ENCODE measurements at regions not wholly inside any gene's neighbourhood (a gene's known extent, or its start where the extent isn't known, plus 50 kb on each side); places are given as distances from the start of the nearest gene placed in this dataset.

DNA sequence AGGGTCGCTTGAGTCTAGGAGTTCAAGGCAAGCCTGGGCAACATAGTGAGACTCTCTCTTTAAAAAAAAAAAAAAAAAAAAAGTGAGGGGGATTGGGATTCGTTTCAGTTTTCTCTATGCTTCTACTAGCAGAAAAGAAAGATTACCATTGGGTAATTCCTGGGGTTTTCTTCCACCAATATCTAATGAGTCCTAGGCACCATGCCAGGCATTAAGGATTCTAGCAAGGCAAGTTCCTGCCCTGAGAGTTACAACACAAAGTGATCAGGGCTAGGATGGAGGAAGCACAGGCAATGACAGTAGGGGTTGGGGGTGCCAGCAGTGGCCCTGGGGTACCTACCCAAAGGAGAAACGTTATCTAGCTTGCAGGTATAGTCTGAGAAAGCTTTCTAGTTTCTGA lies 90.8 kb downstream of the PCDH1 start:
- Histone ChIP-seq H2AFZ (ENCODE audit: low read depth, low read length, poor library complexity, severe bottlenecking) (no peak overlapping the region), H3K4me3 (replicated peaks in 1 of 2; ENCODE audit: low read depth in 1 of 2, low read length in 2 of 2) (no peak overlapping the region), H4K20me1 (ENCODE audit: insufficient read depth) (no peaks in the 10 kb centered on the region), H3K4me1 (ENCODE audit: control insufficient read depth in 1 of 2, insufficient read depth in 2 of 2, low read length in 2 of 2) (peaks cover 5 to 17% of the 10 kb centered on the region in 2 experiments), H3K27me3 (ENCODE audit: insufficient read depth, low read length) (peaks cover 6% of the 10 kb centered on the region; the same call in 1 of the 2 replicates), H3K36me3 (ENCODE audit: control insufficient read depth in 1 of 2, insufficient read depth in 2 of 2, low read length in 2 of 2) (no peaks in the 10 kb centered on the region), H3K4me2 (ENCODE audit: low read length) (no peak overlapping the region), H3K27ac (ENCODE audit: low read depth, low read length) (no peak overlapping the region), H3K9me3 (ENCODE audit: control insufficient read depth in 1 of 2, insufficient read depth in 1 of 2, low read depth in 1 of 2, low read length in 2 of 2) (no peaks in the 10 kb centered on the region), H3K79me2 (ENCODE audit: insufficient read depth, low read length) (no peaks in the 10 kb centered on the region), H3K9ac (ENCODE audit: low read length) (no peak overlapping the region), H3K9me2 (ENCODE audit: insufficient read depth) (no peaks in the 10 kb centered on the region)
- BruUV-seq (replicated peaks) = no TSS peak
- RAD21 ChIA-PET (ENCODE audit: low non-redundant PET in 1 of 2, low total read pairs in 2 of 2, uncharacterized antibody in 2 of 2, unreplicated experiment in 2 of 2) = no interaction called here
- ATAC-seq (no peak), DNase-seq (ENCODE audit: low read depth, low spot score) (no peak)
- intact Hi-C loops (cut with micrococcal nuclease) = no loop called here
- TF ChIP-seq CTCF (IDR thresholded peaks at IDR 0.05 in 2 of 3, conservative IDR thresholded peaks at IDR 0.05 in 1 of 3; ENCODE audit: borderline replicate concordance in 1 of 3, insufficient read depth in 1 of 3, low read depth in 2 of 3, low read length in 2 of 3) = no peak
- TF ChIP-seq ZNF274 (IDR thresholded peaks at IDR 0.05; ENCODE audit: low read depth, low read length) = no peak
- TF ChIP-seq CEBPB (IDR thresholded peaks at IDR 0.05; ENCODE audit: low read depth) = no peak
- TF ChIP-seq, protein P1, sequence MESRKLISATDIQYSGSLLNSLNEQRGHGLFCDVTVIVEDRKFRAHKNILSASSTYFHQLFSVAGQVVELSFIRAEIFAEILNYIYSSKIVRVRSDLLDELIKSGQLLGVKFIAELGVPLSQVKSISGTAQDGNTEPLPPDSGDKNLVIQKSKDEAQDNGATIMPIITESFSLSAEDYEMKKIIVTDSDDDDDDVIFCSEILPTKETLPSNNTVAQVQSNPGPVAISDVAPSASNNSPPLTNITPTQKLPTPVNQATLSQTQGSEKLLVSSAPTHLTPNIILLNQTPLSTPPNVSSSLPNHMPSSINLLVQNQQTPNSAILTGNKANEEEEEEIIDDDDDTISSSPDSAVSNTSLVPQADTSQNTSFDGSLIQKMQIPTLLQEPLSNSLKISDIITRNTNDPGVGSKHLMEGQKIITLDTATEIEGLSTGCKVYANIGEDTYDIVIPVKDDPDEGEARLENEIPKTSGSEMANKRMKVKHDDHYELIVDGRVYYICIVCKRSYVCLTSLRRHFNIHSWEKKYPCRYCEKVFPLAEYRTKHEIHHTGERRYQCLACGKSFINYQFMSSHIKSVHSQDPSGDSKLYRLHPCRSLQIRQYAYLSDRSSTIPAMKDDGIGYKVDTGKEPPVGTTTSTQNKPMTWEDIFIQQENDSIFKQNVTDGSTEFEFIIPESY (IDR thresholded peaks at IDR 0.05; ENCODE audit: extremely low read depth, insufficient replicate concordance, low read length) = no peak
- no peak for TF ChIP-seq FOSL1 (IDR thresholded peaks at IDR 0.05; ENCODE audit: low read depth)
- TF ChIP-seq EZH2phosphoT487 (IDR thresholded peaks at IDR 0.05; ENCODE audit: borderline replicate concordance) = no peak
- TF ChIP-seq YY1 (IDR thresholded peaks at IDR 0.05; ENCODE audit: extremely low read depth, insufficient replicate concordance, low read depth, low read length) = no peak
- TF ChIP-seq POLR2A (IDR thresholded peaks at IDR 0.05; ENCODE audit: borderline replicate concordance, extremely low read depth, insufficient read depth, insufficient read length) = no peak
- no peak for TF ChIP-seq EGR1 (IDR thresholded peaks at IDR 0.05; ENCODE audit: low read depth)
- no peak for TF ChIP-seq SRF (IDR thresholded peaks at IDR 0.05; ENCODE audit: low read depth)
- TF ChIP-seq, protein P2, sequence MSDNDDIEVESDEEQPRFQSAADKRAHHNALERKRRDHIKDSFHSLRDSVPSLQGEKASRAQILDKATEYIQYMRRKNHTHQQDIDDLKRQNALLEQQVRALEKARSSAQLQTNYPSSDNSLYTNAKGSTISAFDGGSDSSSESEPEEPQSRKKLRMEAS (IDR thresholded peaks at IDR 0.05) = no peak
- no peak for TF ChIP-seq SP1 (IDR thresholded peaks at IDR 0.05; ENCODE audit: low read depth)
- CTCF ChIA-PET = no interaction called here
- POLR2A ChIA-PET = no interaction called here

Data from HCT116 (cell line).